ENCODE measurements at regions not wholly inside any gene's neighbourhood (a gene's known extent, or its start where the extent isn't known, plus 50 kb on each side); places are given as distances from the start of the nearest gene placed in this dataset.

DNA sequence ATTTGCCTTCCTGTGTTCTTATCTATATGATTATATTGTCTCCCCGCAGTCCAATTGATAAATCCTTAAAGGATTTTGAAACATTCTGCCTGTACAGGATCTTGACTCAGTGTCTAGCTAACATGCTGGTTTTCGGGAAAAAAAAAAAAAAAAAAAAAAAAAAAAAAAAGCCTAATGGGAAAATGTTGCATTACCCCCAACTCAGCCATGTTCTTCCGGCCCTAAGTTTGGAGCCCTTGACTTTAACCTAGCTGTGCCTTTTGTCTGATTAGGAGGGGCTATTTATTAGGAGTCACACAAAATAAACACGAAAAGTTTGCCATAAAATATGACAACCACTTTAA lies 244.4 kb upstream of the TCF21 start:
- no peak for TF ChIP-seq POLR2A (IDR thresholded peaks at IDR 0.05)
- TF ChIP-seq, protein P1, sequence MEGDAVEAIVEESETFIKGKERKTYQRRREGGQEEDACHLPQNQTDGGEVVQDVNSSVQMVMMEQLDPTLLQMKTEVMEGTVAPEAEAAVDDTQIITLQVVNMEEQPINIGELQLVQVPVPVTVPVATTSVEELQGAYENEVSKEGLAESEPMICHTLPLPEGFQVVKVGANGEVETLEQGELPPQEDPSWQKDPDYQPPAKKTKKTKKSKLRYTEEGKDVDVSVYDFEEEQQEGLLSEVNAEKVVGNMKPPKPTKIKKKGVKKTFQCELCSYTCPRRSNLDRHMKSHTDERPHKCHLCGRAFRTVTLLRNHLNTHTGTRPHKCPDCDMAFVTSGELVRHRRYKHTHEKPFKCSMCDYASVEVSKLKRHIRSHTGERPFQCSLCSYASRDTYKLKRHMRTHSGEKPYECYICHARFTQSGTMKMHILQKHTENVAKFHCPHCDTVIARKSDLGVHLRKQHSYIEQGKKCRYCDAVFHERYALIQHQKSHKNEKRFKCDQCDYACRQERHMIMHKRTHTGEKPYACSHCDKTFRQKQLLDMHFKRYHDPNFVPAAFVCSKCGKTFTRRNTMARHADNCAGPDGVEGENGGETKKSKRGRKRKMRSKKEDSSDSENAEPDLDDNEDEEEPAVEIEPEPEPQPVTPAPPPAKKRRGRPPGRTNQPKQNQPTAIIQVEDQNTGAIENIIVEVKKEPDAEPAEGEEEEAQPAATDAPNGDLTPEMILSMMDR (IDR thresholded peaks at IDR 0.05): no peak

Data from heart left ventricle (tissue), 13 donors.